Skeletal muscle satellite cell (primary cell): ENCODE measurements at regions not wholly inside any gene's neighbourhood (a gene's known extent, or its start where the extent isn't known, plus 50 kb on each side); places are given as distances from the start of the nearest gene placed in this dataset.
"Not testable (repeated sequence)": the region's sequence is repeated elsewhere in the genome, so short reads cannot be mapped to it uniquely, and the experiment has no call there.

Experiments used
- H3K27me3 ChIP-seq: 2 replicates; pipeline ENCODE4 v1.7.0; 2013; ENCODE audit warnings: low read length; ENCODE audit not compliant: control insufficient read depth, insufficient read depth
- H3K36me3 ChIP-seq: 2 replicates; pipeline ENCODE4 v1.7.0; 2013; ENCODE audit warnings: mild to moderate bottlenecking, control low read depth, low read length; ENCODE audit not compliant: insufficient read depth
- H3K4me1 ChIP-seq: 2 replicates; pipeline ENCODE4 v1.7.0; 2013; ENCODE audit warnings: low read length; ENCODE audit not compliant: control insufficient read depth, insufficient read depth
- H3K4me2 ChIP-seq: 2 replicates; pipeline ENCODE4 v1.7.0; 2013; ENCODE audit warnings: mild to moderate bottlenecking, low read length
- H3K4me3 ChIP-seq: 2 replicates; pipeline ENCODE4 v1.7.0; 2013; ENCODE audit warnings: low read length
- H3K9ac ChIP-seq: 2 replicates; pipeline ENCODE4 v1.7.0; 2013; ENCODE audit warnings: mild to moderate bottlenecking, low read depth, low read length, moderate library complexity
- H3K9me3 ChIP-seq: replicated peaks from 2 replicates; pipeline ENCODE4 v1.7.0; 2013; ENCODE audit warnings: mild to moderate bottlenecking, control low read depth, low read length

DNA sequence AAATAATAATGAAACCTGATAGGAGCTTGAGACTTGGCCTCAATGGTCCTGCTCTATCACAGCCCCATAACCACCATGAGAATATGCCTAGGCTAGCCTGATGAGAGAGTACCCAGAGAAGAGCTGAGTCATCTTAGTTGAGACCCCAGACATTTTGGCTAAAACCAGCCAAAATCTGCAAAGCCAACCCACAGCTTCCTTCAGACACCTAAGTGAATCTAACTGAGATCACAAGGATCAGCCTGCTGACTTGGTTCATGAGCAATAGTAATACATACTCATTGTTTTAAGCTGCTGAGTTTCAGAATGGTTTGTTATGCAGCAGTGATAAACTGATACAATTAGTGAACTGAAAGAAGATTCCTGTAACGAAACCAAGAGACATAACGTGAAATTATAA is 473.7 kb upstream of the PTGER4 start:
- no peaks in the 10 kb centered on the region for H3K36me3 ChIP-seq
- no peak overlapping the region for H3K4me3 ChIP-seq
- no peaks in the 10 kb centered on the region for H3K9me3 ChIP-seq
- H3K4me2 ChIP-seq: no peak overlapping the region
- H3K9ac ChIP-seq: no peak overlapping the region
- H3K4me1 ChIP-seq: no peaks in the 10 kb centered on the region
- H3K27me3 ChIP-seq: no peaks in the 10 kb centered on the region

GRCh38 chr5:40204144-40204543 is 475.6 kb upstream of the PTGER4 start:
- Histone ChIP-seq H3K4me2 (no peak overlapping the region), H3K36me3 (no peaks in the 10 kb centered on the region), H3K9me3 (no peaks in the 10 kb centered on the region), H3K4me1 (no peaks in the 10 kb centered on the region), H3K9ac (no peak overlapping the region), H3K27me3 (no peaks in the 10 kb centered on the region), H3K4me3 (no peak overlapping the region)

DNA sequence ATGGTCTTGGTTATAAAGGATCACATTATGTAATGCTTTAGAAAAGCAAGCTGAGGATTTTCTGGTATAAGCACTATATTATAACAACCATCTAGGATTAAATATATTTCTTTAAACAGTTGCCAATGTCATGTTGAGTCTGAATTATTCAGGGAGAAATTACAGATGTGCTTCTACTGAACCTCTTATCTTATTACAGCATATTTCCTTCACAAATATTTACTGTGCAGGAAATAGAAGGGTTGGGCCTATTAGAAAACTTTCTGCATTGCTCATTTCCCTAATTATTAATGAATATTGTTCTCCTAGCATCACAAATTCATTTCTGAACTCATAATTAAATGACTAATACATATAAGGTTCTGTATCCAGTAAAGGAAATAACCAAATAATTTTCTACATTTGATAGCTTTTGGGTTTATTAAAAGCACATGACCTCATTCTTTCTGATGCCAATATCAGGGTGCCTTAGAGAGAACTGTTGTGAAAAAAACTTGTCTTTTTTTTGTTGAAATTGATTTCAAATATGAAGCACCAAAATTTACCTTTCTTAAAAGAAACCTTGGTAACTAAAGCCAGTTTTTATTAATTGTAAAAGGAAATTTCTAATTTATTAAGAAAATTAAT is 476.8 kb upstream of the PTGER4 start:
- H3K36me3 ChIP-seq: no peaks in the 10 kb centered on the region
- no peaks in the 10 kb centered on the region for H3K27me3 ChIP-seq
- no peak overlapping the region for H3K9ac ChIP-seq
- H3K4me3 ChIP-seq: no peak overlapping the region
- H3K9me3 ChIP-seq: no peaks in the 10 kb centered on the region
- no peaks in the 10 kb centered on the region for H3K4me1 ChIP-seq
- no peak overlapping the region for H3K4me2 ChIP-seq

DNA sequence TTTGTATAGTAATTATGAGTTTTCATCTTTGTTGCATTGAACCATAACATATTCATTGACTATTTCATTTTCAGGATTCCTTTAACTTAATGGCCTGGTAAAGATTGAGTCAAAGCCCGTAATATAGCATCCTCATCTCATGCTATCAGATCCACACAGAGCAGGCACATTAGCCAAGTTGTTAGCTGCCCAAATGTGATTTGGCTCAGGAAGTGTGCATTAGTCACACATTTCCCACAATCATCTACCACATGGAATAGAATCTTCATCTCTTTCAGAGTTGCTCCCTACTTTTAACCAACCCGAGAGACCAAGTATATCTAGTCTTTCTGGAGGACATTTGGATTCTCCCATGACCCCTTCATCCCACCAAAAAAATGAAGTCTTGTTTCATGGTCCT is 481.0 kb upstream of the PTGER4 start:
- no peaks in the 10 kb centered on the region for H3K9me3 ChIP-seq
- H3K4me3 ChIP-seq: no peak overlapping the region
- no peak overlapping the region for H3K9ac ChIP-seq
- no peak overlapping the region for H3K4me2 ChIP-seq
- no peaks in the 10 kb centered on the region for H3K27me3 ChIP-seq
- no peaks in the 10 kb centered on the region for H3K36me3 ChIP-seq
- no peaks in the 10 kb centered on the region for H3K4me1 ChIP-seq

DNA sequence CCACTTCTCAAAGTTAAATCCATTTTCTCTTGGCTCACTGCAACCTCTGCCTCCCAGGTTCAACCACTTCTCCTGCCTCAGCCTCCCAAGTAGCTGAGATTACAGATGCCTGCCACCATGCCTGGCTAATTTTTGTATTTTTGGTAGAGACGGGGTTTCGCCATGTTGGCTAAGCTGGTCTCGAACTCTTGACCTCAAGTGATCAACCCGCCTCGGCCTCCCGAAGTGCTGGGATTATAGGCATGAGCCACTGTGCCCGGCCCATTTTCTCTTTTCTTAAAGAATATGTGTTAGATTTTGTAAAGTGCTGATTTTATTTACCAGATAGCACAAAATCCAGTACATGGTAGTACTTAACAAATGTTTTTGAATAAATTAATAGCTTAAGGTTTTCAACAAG is 484.1 kb upstream of the PTGER4 start:
- not testable (repeated sequence) for H3K9me3 ChIP-seq, H3K4me2 ChIP-seq, H3K4me1 ChIP-seq, H3K36me3 ChIP-seq, H3K27me3 ChIP-seq, H3K4me3 ChIP-seq, H3K9ac ChIP-seq

DNA sequence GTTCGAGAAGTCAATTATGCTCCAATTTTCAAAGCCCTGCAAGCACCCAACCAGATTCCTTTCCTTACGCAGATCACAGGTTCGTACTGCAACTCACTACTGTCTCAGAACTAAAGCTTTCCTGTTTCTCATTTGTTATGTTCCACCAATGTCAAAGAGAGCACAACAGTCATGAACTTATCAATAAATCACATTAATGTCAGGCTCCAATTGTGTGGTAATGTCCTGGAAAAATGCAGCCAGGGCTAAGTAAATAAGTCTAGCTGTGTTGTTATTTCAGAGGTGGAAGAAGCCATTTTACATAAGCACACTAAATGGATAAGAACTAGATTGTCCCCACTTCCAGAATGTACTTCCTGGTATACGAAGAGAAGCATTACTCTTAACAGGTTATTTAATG is 488.6 kb upstream of the PTGER4 start:
- Histone ChIP-seq H3K36me3 (no peaks in the 10 kb centered on the region), H3K4me2 (no peak overlapping the region), H3K9me3 (no peaks in the 10 kb centered on the region), H3K4me3 (no peak overlapping the region), H3K9ac (no peak overlapping the region), H3K27me3 (no peaks in the 10 kb centered on the region), H3K4me1 (no peaks in the 10 kb centered on the region)

DNA sequence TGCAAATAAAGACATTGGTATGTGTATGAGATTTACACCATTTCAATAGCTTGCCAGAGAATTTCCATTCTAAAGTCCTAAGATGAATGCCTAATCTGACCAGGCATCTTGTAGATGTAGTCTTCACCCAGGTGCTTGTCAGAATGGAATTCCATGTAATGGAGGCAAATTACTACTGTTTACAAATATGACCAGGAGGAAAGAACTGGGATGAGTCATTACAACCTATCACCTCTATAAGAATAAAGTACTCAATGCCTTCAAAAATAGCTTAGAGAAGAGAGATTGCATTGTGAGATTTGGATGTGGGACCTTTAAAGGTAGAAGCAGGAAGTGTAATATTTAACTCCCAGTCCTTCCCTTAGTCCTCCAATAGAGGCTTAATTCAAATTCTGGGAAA is 507.0 kb upstream of the PTGER4 start:
- no peaks in the 10 kb centered on the region for H3K27me3 ChIP-seq
- peaks cover 12% of the 10 kb centered on the region for H3K4me1 ChIP-seq
- H3K4me3 ChIP-seq: no peak overlapping the region
- H3K36me3 ChIP-seq: no peaks in the 10 kb centered on the region
- no peak overlapping the region for H3K9ac ChIP-seq
- no peak overlapping the region for H3K4me2 ChIP-seq
- no peaks in the 10 kb centered on the region for H3K9me3 ChIP-seq

DNA sequence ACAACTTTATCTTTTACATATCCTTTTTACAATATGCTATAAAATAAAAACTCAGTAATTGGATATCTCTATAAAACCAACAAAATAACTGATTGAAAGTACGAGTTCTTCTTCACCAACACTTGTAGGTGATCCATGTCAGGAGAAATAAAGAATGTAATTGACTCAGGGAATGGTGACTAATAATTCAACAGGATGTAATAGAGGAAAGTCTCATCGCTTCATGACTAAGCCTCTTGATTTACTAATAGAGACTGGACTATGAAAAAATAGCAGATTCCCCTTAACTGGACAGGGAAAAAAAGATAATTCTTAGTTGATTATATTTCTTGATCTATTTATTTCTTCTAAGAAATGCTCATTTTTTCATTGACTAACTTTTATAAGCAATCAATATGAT is 507.7 kb upstream of the PTGER4 start:
- Histone ChIP-seq H3K36me3 (no peaks in the 10 kb centered on the region), H3K27me3 (no peaks in the 10 kb centered on the region), H3K9me3 (no peaks in the 10 kb centered on the region), H3K4me2 (no peak overlapping the region), H3K4me1 (peaks cover 12% of the 10 kb centered on the region), H3K9ac (no peak overlapping the region), H3K4me3 (no peak overlapping the region)

DNA sequence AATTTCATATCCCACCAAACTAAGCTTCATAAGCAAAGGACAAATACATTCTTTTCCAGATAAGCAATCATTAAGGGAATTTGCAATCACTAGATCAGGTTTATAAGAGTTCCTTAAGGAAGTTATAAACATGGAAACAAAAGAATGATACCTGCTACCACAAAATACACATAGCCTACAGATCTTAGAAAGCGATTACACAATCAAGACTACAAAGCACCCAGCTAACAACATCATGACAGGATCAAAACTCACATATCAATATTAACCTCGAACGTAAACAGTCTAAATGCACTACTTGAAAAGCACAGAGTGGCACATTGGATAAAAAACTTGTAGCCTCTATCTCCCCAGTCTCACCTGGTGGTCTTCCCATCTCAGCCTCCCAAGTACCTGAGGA is 512.4 kb upstream of the PTGER4 start:
- peaks cover 5% of the 10 kb centered on the region for H3K4me1 ChIP-seq
- no peaks in the 10 kb centered on the region for H3K27me3 ChIP-seq
- H3K4me3 ChIP-seq: no peak overlapping the region
- no peak overlapping the region for H3K4me2 ChIP-seq
- no peaks in the 10 kb centered on the region for H3K36me3 ChIP-seq
- no peak overlapping the region for H3K9ac ChIP-seq
- no peaks in the 10 kb centered on the region for H3K9me3 ChIP-seq

DNA sequence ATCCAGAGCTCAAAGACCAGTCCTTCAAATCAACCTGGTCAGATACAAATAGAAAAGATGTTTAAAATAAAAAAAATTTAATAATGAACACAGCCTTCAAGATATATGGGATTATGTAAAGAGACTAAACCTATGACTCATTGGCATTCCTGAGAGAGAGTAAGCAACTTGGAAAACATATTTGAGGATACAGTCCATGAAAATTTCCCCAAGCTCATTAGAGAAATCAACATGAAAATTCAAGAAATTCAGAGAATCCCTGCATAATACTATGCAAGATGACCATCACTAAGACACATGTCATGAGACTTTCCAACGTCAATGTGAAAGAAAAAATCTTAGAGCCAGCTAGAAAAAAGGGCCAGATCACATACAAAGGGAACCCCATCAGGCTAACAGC is 512.9 kb upstream of the PTGER4 start:
- Histone ChIP-seq H3K4me3 (no peak overlapping the region), H3K4me1 (peaks cover 3% of the 10 kb centered on the region), H3K27me3 (no peaks in the 10 kb centered on the region), H3K36me3 (no peaks in the 10 kb centered on the region), H3K9me3 (no peaks in the 10 kb centered on the region), H3K4me2 (no peak overlapping the region), H3K9ac (no peak overlapping the region)

- H3K4me3 ChIP-seq: no peak overlapping the region
- no peaks in the 10 kb centered on the region for H3K27me3 ChIP-seq
- H3K4me2 ChIP-seq: no peak overlapping the region
- no peaks in the 10 kb centered on the region for H3K4me1 ChIP-seq
- no peaks in the 10 kb centered on the region for H3K36me3 ChIP-seq
- no peaks in the 10 kb centered on the region for H3K9me3 ChIP-seq
- H3K9ac ChIP-seq: no peak overlapping the region
Measured at GRCh38 chr5:40165789-40166728, 513.7 kb upstream of the PTGER4 start.
